Smooth muscle cell (in vitro differentiated cells): ENCODE measurements at regions not wholly inside any gene's neighbourhood (a gene's known extent, or its start where the extent isn't known, plus 50 kb on each side); places are given as distances from the start of the nearest gene placed in this dataset.

Experiments
- DNase-seq: peaks from one replicate; lab custom pipeline; 2025; ENCODE audit not compliant: unreplicated experiment; lab: John Stamatoyannopoulos, UW
- H2AFZ ChIP-seq: fragments of 200-600 bp; sonication (generic); 2 replicates; pipeline ENCODE4 v1.6.0; 2016; ENCODE audit warnings: antibody characterized with exemption, low read depth, mild to moderate bottlenecking
- H3F3A ChIP-seq: fragments of 200-600 bp; sonication (generic); 2 replicates; pipeline ENCODE4 v1.6.0; 2017; ENCODE audit warnings: antibody characterized with exemption, low read depth
- H3K27ac ChIP-seq: fragments of 200-600 bp; sonication (generic); 2 replicates; pipeline ENCODE4 v1.5.1; 2016; ENCODE audit warnings: low read depth, mild to moderate bottlenecking
- H3K27me3 ChIP-seq: fragments of 200-600 bp; sonication (generic); 2 replicates; pipeline ENCODE4 v1.6.1; 2016; ENCODE audit warnings: low read depth, mild to moderate bottlenecking
- H3K36me3 ChIP-seq: fragments of 200-600 bp; sonication (generic); 2 replicates; pipeline ENCODE4 v1.5.1; 2016; ENCODE audit warnings: low read depth
- H3K4me1 ChIP-seq: fragments of 200-600 bp; sonication (generic); 2 replicates; pipeline ENCODE4 v1.5.1; 2016; ENCODE audit warnings: low read depth
- H3K4me2 ChIP-seq: fragments of 200-600 bp; sonication (generic); 2 replicates; pipeline ENCODE4 v1.6.0; 2016; ENCODE audit warnings: mild to moderate bottlenecking
- H3K4me3 ChIP-seq: fragments of 200-600 bp; sonication (generic); 2 replicates; pipeline ENCODE4 v1.5.1; 2016; ENCODE audit warnings: mild to moderate bottlenecking
- H3K79me2 ChIP-seq: fragments of 200-600 bp; sonication (generic); 2 replicates; pipeline ENCODE4 v1.6.0; 2016; ENCODE audit warnings: low read depth, mild to moderate bottlenecking
- H3K9ac ChIP-seq: fragments of 200-600 bp; sonication (generic); 2 replicates; pipeline ENCODE4 v1.6.0; 2016; ENCODE audit warnings: low read depth
- H3K9me3 ChIP-seq: fragments of 200-600 bp; sonication (generic); replicated peaks from 2 replicates; pipeline ENCODE4 v1.5.1; 2016; ENCODE audit warnings: low read depth
- H4K20me1 ChIP-seq: fragments of 200-600 bp; sonication (generic); 2 replicates; pipeline ENCODE4 v1.6.0; 2016; ENCODE audit warnings: low read depth
- WGBS: methylation state at CpG from one replicate; pipeline ENCODE4 v1.1.7; 2016; ENCODE audit warnings: low lambda C conversion rate; 5-methylcytosine and 5-hydroxymethylcytosine counted together
- TF ChIP-seq, protein P1 (sequence below): fragments of 200-600 bp; sonication (generic); IDR thresholded peaks from 2 replicates; pipeline ENCODE4 v1.5.1; 2017; ENCODE audit warnings: borderline replicate concordance, mild to moderate bottlenecking, antibody characterized with exemption; ENCODE audit not compliant: insufficient read depth, poor library complexity, severe bottlenecking

DNA sequence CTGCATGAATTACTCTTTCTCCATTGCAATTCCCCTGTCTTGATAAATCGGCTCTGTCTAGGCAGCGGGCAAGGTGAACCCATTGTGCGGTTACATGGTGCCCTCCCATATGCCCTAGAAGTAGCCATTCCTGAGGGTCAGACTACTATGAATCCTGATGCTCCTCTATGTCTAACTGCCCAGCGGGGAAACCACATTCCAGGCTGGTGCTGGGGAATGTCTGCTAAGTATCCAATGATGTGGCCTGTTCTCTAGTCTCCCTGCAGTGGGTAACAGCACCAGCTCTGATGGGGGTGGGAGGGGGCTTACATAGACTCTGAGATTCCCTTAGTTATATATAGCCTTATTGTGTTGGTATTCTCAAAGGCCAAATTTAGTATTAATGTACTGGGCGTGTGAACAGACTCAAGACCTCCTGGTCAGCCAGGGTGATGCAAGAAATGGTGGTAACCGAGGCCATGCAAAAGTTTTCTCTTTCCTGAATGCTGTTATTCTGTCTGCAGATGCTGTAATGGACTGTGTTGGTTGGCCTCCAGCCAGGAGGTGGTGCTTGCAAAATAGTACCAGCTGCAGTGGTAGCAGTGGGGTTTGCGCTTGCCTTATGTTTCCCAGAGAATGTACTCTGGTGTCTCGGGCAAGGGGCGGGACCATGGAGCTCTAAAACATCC is 564.8 kb upstream of the SLITRK1 start:
- H3F3A ChIP-seq, result no peaks in the 10 kb centered on the region

DNA sequence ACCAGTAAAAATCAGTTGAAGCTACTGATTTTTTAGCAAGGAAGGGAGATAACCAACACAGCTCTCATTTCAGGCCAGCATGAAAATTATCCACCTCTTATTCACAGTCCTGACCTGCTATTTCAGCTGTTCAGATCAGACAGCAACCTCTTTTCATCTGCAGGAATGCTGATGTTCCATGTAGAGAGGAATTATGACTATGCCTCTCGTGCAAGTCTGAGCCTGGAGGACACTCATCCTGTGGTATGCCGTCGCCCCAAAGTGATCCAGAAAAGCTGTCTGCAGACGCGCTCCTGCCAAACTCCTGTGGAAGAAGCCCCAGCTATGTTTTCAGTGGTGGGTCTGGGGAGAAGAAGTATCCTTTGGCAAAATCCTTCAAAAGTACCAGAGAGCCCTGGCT is 563.5 kb upstream of the SLITRK1 start:
- H3K9me3 ChIP-seq, result no peaks in the 10 kb centered on the region
- peak overlapping the region; percentile 46 for H2AFZ ChIP-seq
- no peaks in the 10 kb centered on the region for H3K4me1 ChIP-seq
- no peaks in the 10 kb centered on the region for H3K79me2 ChIP-seq
- TF ChIP-seq, protein P1, sequence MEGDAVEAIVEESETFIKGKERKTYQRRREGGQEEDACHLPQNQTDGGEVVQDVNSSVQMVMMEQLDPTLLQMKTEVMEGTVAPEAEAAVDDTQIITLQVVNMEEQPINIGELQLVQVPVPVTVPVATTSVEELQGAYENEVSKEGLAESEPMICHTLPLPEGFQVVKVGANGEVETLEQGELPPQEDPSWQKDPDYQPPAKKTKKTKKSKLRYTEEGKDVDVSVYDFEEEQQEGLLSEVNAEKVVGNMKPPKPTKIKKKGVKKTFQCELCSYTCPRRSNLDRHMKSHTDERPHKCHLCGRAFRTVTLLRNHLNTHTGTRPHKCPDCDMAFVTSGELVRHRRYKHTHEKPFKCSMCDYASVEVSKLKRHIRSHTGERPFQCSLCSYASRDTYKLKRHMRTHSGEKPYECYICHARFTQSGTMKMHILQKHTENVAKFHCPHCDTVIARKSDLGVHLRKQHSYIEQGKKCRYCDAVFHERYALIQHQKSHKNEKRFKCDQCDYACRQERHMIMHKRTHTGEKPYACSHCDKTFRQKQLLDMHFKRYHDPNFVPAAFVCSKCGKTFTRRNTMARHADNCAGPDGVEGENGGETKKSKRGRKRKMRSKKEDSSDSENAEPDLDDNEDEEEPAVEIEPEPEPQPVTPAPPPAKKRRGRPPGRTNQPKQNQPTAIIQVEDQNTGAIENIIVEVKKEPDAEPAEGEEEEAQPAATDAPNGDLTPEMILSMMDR, result no peak
- H3K36me3 ChIP-seq, result no peaks in the 10 kb centered on the region
- H3K4me2 ChIP-seq, result no peak overlapping the region
- H3K9ac ChIP-seq, result peak overlapping the region; percentile 50
- no peaks in the 10 kb centered on the region for H4K20me1 ChIP-seq
- no peak overlapping the region for H3K4me3 ChIP-seq
- WGBS, result 63% methylated on average over 5 of the region's 5 CpGs
- H3K27ac ChIP-seq, result peak overlapping the region; percentile 88
- no peaks in the 10 kb centered on the region for H3K27me3 ChIP-seq
- H3F3A ChIP-seq, result no peaks in the 10 kb centered on the region
- no peak for DNase-seq

More for the DNA sequence above, 564.8 kb upstream of the SLITRK1 start:
- Histone ChIP-seq H3K4me3 (no peak overlapping the region), H3K27ac (peak overlapping the region; percentile 88), H3K27me3 (no peaks in the 10 kb centered on the region), H3K36me3 (no peaks in the 10 kb centered on the region), H3K79me2 (no peaks in the 10 kb centered on the region), H3K9ac (no peak overlapping the region), H3K4me2 (no peak overlapping the region), H2AFZ (no peak overlapping the region), H3K9me3 (no peaks in the 10 kb centered on the region), H3K4me1 (no peaks in the 10 kb centered on the region), H4K20me1 (no peaks in the 10 kb centered on the region)
- 86% methylated on average over 9 of the region's 9 CpGs for WGBS
- TF ChIP-seq, protein P1, result no peak
- no peak for DNase-seq

DNA sequence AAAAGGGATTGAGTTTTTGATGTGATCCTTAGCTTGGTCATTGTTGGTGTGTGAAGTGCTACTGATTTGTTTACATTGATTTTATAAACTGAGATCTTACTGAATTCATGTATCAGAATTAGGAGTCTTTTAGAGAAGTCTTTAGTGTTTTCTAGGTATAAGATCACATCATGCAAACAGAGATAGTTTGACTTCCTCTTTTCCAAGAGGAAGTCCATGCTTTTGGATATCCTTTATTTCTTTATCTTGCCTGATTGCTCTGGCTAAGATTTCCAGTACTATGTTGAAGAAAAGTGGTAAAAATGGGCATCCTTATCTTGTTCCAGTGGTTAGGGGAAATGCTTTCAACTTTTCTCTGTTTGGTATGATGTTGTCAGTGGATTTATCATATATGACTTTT is 561.2 kb upstream of the SLITRK1 start:
- H2AFZ ChIP-seq, result no peak overlapping the region
- no peaks in the 10 kb centered on the region for H3K27me3 ChIP-seq
- no peaks in the 10 kb centered on the region for H3K36me3 ChIP-seq
- no peaks in the 10 kb centered on the region for H3K79me2 ChIP-seq
- H4K20me1 ChIP-seq, result no peaks in the 10 kb centered on the region
- H3K4me2 ChIP-seq, result no peak overlapping the region
- no peak overlapping the region for H3K9ac ChIP-seq
- no peak overlapping the region for H3K27ac ChIP-seq
- no peak overlapping the region for H3K4me3 ChIP-seq
- H3K4me1 ChIP-seq, result no peaks in the 10 kb centered on the region
- H3F3A ChIP-seq, result no peaks in the 10 kb centered on the region
- no peaks in the 10 kb centered on the region for H3K9me3 ChIP-seq
- TF ChIP-seq, protein P1, result no peak
- no peak for DNase-seq

DNA sequence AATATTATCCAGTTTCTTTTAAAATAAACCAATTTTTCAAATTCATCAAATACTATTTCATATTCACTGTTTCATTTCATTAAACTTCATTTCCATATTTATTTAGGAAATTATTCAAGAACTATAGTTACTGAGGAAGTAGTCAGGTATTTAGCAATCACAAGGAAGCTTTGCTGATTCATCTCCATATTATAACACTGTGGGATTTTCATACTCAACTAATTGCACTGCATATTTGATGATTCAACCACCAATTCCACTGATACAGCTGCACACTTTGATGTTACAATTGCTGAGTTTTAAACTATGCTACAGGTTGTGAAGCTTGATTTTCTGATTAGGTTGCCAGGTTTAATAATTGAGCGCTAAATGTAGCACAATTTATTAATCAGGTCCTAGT is 556.8 kb upstream of the SLITRK1 start:
- no peaks in the 10 kb centered on the region for H3K4me1 ChIP-seq
- WGBS, result 96% methylated on average over 1 of the region's 1 CpG
- no peak overlapping the region for H3K27ac ChIP-seq
- no peaks in the 10 kb centered on the region for H3K27me3 ChIP-seq
- DNase-seq, result no peak
- no peaks in the 10 kb centered on the region for H3K36me3 ChIP-seq
- no peaks in the 10 kb centered on the region for H3K9me3 ChIP-seq
- no peaks in the 10 kb centered on the region for H3K79me2 ChIP-seq
- TF ChIP-seq, protein P1, result no peak
- no peaks in the 10 kb centered on the region for H4K20me1 ChIP-seq
- H3F3A ChIP-seq, result no peaks in the 10 kb centered on the region
- H3K4me2 ChIP-seq, result no peak overlapping the region
- H3K9ac ChIP-seq, result no peak overlapping the region
- no peak overlapping the region for H2AFZ ChIP-seq
- no peak overlapping the region for H3K4me3 ChIP-seq
